ENCODE measurements at regions not wholly inside any gene's neighbourhood (a gene's known extent, or its start where the extent isn't known, plus 50 kb on each side); places are given as distances from the start of the nearest gene placed in this dataset.

- TF ChIP-seq ZBTB7A (IDR thresholded peaks at IDR 0.05; ENCODE audit: low read depth) (no peak), RAD21 (IDR thresholded peaks at IDR 0.05; ENCODE audit: low read depth) (no peak), REST (IDR thresholded peaks at IDR 0.05; ENCODE audit: low read depth) (no peak), CEBPB (IDR thresholded peaks at IDR 0.05) (no peak), YY1 (IDR thresholded peaks at IDR 0.05; ENCODE audit: low read depth) (no peak), EGR1 (IDR thresholded peaks at IDR 0.05) (no peak), USF1 (IDR thresholded peaks at IDR 0.05) (no peak), NFIC (IDR thresholded peaks at IDR 0.05) (no peak), TCF12 (IDR thresholded peaks at IDR 0.05; ENCODE audit: low read depth) (no peak), TAF1 (IDR thresholded peaks at IDR 0.05; ENCODE audit: low read depth) (no peak), EP300 (IDR thresholded peaks at IDR 0.05; ENCODE audit: borderline replicate concordance) (no peak), CREB1 (IDR thresholded peaks at IDR 0.05; ENCODE audit: low read depth) (no peak)
Observed at GRCh38 chr15:62578960-62579359, 413.9 kb upstream of the C2CD4B start.

GRCh38 chr15:62579842-62580241, 414.8 kb upstream of the C2CD4B start:
- TF ChIP-seq CREB1 (IDR thresholded peaks at IDR 0.05; ENCODE audit: low read depth) (no peak), TAF1 (IDR thresholded peaks at IDR 0.05; ENCODE audit: low read depth) (no peak), EP300 (IDR thresholded peaks at IDR 0.05; ENCODE audit: borderline replicate concordance) (no peak), TCF12 (IDR thresholded peaks at IDR 0.05; ENCODE audit: low read depth) (no peak), EGR1 (IDR thresholded peaks at IDR 0.05) (no peak), MAX (IDR thresholded peaks at IDR 0.05) (no peak), CEBPB (IDR thresholded peaks at IDR 0.05) (no peak), TEAD4 (IDR thresholded peaks at IDR 0.05) (no peak), RAD21 (IDR thresholded peaks at IDR 0.05; ENCODE audit: low read depth) (no peak), FOXM1 (IDR thresholded peaks at IDR 0.05; ENCODE audit: borderline replicate concordance, low read depth) (no peak), USF1 (IDR thresholded peaks at IDR 0.05) (no peak), REST (IDR thresholded peaks at IDR 0.05; ENCODE audit: low read depth) (no peak), NFIC (IDR thresholded peaks at IDR 0.05) (no peak), YY1 (IDR thresholded peaks at IDR 0.05; ENCODE audit: low read depth) (no peak), ZBTB7A (IDR thresholded peaks at IDR 0.05; ENCODE audit: low read depth) (no peak)

- TF ChIP-seq TEAD4 (IDR thresholded peaks at IDR 0.05) (no peak), RAD21 (IDR thresholded peaks at IDR 0.05; ENCODE audit: low read depth) (no peak), EP300 (IDR thresholded peaks at IDR 0.05; ENCODE audit: borderline replicate concordance) (no peak), TCF12 (IDR thresholded peaks at IDR 0.05; ENCODE audit: low read depth) (no peak), EGR1 (IDR thresholded peaks at IDR 0.05) (no peak), TAF1 (IDR thresholded peaks at IDR 0.05; ENCODE audit: low read depth) (no peak), FOXM1 (IDR thresholded peaks at IDR 0.05; ENCODE audit: borderline replicate concordance, low read depth) (no peak), USF1 (IDR thresholded peaks at IDR 0.05) (no peak), CEBPB (IDR thresholded peaks at IDR 0.05) (no peak), CREB1 (IDR thresholded peaks at IDR 0.05; ENCODE audit: low read depth) (no peak), REST (IDR thresholded peaks at IDR 0.05; ENCODE audit: low read depth) (no peak), MAX (IDR thresholded peaks at IDR 0.05) (no peak)
Observed at GRCh38 chr15:62582580-62582979, 417.5 kb upstream of the C2CD4B start.
